Thyroid gland (tissue), 4 donors: ENCODE measurements at regions not wholly inside any gene's neighbourhood (a gene's known extent, or its start where the extent isn't known, plus 50 kb on each side); places are given as distances from the start of the nearest gene placed in this dataset.

Experiments used
- POLR2A ChIP-seq, 2 donors: fragments of 450-650 bp; IDR thresholded peaks; one replicate each; pipeline ENCODE4 v1.6.1; 2017; ENCODE audit warnings: antibody characterized with exemption in 2 of 2, mild to moderate bottlenecking in 2 of 2, moderate library complexity in 1 of 2
- TF ChIP-seq, protein P1 (sequence below), 6 experiments: fragments of 200-600 bp in 3 of 6; fragments of 450-650 bp in 3 of 6; sonication (generic) in 3 of 6; IDR thresholded peaks; one replicate each; pipeline ENCODE4 v1.5.1; 2016 to 2019; ENCODE audit warnings: antibody characterized with exemption in 6 of 6, mild to moderate bottlenecking in 2 of 6, inconsistent platforms in 1 of 6, moderate library complexity in 1 of 6

DNA sequence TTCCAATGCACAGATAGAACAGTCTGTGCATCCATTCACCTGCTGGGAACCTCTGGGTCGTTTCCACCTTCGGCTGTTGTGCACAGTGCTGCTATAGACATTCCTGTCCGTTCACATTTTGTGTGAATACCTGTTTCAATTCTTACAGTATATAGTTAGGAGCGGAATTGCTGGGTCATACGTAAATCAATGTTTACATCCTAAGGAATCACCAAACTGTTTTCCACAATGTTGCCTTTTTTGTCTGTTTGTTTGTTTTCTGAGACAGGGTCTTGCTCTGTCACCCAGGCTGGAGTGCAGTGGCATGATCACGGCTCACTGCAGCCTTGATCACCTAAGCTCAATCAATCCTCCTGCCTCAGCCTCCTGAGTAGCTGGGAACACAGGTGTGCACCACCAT, 158.3 kb downstream of the CRYBB2 start:
- TF ChIP-seq, protein P1, sequence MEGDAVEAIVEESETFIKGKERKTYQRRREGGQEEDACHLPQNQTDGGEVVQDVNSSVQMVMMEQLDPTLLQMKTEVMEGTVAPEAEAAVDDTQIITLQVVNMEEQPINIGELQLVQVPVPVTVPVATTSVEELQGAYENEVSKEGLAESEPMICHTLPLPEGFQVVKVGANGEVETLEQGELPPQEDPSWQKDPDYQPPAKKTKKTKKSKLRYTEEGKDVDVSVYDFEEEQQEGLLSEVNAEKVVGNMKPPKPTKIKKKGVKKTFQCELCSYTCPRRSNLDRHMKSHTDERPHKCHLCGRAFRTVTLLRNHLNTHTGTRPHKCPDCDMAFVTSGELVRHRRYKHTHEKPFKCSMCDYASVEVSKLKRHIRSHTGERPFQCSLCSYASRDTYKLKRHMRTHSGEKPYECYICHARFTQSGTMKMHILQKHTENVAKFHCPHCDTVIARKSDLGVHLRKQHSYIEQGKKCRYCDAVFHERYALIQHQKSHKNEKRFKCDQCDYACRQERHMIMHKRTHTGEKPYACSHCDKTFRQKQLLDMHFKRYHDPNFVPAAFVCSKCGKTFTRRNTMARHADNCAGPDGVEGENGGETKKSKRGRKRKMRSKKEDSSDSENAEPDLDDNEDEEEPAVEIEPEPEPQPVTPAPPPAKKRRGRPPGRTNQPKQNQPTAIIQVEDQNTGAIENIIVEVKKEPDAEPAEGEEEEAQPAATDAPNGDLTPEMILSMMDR (IDR thresholded peaks at IDR 0.05): no peak
- no peak for TF ChIP-seq POLR2A (IDR thresholded peaks at IDR 0.05)
